ENCODE measurements at regions not wholly inside any gene's neighbourhood (a gene's known extent, or its start where the extent isn't known, plus 50 kb on each side); places are given as distances from the start of the nearest gene placed in this dataset.

DNA sequence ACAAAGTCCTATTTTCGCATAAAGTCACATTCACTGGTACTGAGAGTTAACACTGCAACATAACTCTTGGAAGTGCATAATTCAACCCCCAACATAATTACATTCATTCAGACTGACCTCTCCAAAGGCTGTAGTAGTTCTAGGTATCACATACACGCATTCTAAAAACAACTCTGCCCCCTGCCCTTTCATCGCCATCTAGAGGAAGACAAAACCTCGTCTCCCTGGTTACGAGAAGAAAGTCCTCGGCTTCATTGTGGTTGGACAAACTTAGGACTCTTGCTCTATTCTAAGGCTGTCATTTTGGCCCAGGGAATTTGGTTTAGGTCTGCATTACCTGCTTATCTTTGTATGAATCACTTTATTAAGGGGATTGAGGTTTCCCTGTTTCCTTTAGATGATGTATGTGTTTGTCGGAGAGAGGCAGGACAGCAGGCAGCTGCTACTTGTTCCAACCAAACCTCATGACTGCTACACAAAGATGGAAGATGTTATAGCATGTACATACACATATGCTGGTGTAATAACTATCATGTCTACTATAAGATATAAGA, 215.4 kb upstream of the NRXN1 start:
- Histone ChIP-seq H3K36me3 (no peaks in the 10 kb centered on the region), H4K20me1 (no peaks in the 10 kb centered on the region), H3K4me2 (no peak overlapping the region), H3K9me3 (replicated peaks in 1 of 11) (no peaks in the 10 kb centered on the region), H3K4me3 (no peak overlapping the region), H3K27me3 (no peaks in the 10 kb centered on the region), H3K27ac (no peak overlapping the region), H3K9ac (no peak overlapping the region), H3K4me1 (no peaks in the 10 kb centered on the region)
- no peak for TF ChIP-seq Cebpa-rat (IDR thresholded peaks at IDR 0.05)

DNA sequence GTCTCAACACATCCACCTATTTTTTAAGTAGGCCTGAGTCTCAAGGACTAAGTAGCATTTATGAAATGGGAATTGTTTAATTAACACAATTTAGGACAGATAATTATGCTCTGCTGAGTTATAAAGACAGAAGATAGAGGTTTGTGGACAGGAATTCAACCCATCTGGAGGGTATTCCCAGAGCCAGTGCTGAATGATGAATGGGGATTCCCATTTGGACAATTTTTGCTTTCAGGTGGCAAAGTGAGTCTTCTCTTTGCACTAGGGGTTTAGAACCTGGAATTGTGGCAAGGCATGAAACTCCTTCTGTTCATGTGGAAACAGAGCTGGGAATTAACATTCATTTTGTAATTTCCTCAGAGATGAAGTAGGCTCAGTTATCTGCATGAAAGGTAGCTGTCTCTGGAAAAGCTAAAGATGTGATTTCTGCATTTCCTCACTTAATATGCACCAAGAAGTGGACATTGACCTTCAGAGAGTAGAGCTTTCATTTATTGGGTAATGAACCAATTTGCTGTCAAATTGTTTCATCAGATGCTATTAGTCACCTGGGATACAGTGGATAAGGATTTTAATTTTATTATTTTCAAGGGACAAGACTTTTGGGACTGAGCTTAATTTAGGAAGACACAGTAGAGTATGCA, 212.1 kb upstream of the NRXN1 start:
- no peaks in the 10 kb centered on the region for H3K9me3 ChIP-seq (replicated peaks in 1 of 11)
- TF ChIP-seq Cebpa-rat (IDR thresholded peaks at IDR 0.05) = no peak
- H3K36me3 ChIP-seq = no peaks in the 10 kb centered on the region

DNA sequence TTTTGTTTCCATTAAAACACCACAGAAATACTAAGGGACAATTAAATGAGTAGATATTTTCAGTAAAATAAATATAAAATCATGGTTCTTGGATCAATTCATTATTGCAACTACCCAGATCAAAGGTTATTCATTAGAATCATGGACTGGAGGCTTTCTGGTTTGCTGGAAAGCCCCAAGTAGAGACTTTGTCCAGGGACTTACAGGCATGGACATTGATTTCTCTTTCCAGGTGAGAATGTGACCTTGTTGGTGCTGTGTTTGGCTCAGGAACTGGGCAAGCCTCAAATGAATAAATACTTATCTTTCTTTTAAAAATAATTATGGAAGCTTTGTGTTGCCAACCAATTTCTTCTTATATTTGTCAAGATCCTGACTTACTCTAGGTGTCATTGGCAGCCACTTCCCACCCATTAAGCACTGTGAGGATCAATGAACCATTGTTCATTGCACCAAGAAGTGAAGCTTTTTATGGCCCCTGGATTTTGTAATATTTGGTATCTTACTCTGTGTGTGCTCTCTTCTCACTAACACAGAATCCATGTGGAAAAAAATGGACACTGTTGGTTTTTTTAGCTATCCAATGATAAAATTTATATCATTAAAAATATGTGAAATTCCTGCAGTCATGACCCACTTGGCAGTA, 205.8 kb upstream of the NRXN1 start:
- Histone ChIP-seq H3K27me3 (no peaks in the 10 kb centered on the region), H4K20me1 (no peaks in the 10 kb centered on the region), H3K4me3 (no peak overlapping the region), H3K4me2 (no peak overlapping the region), H3K9me3 (replicated peaks in 1 of 11) (peaks cover 8 to 13% (median 10%) of the 10 kb centered on the region in 11 experiments; a peak in 12 of 22 replicates), H3K36me3 (no peaks in the 10 kb centered on the region), H3K9ac (no peak overlapping the region), H3K4me1 (no peaks in the 10 kb centered on the region), H3K27ac (no peak overlapping the region)
- TF ChIP-seq Cebpa-rat (IDR thresholded peaks at IDR 0.05) = no peak

More for the DNA sequence above, 212.1 kb upstream of the NRXN1 start:
- no peak overlapping the region for H3K4me2 ChIP-seq
- H3K27ac ChIP-seq = no peak overlapping the region
- H4K20me1 ChIP-seq = no peaks in the 10 kb centered on the region
- H3K9ac ChIP-seq = no peak overlapping the region
- no peaks in the 10 kb centered on the region for H3K27me3 ChIP-seq
- no peak overlapping the region for H3K4me3 ChIP-seq
- no peaks in the 10 kb centered on the region for H3K4me1 ChIP-seq

DNA sequence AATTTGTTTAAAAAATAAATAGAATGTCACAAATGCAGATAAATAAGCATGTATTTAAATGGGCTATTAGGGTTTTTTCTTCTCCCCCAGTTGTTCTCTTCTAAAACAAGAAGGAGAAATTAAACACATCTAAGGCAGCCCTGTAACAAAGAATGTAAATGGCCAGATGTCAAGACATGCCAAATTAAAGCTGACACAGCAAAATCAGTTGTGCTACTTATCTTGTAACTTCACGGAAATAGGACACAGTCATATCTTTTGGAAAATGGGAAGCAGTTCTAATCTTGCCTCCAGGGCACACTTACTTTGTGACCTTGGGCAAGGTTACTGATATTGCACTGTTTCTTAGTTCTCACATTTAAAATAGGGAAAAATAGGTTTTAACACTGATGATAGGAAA, 200.1 kb upstream of the NRXN1 start:
- H3K4me3 ChIP-seq = no peak overlapping the region
- H3K27ac ChIP-seq = no peak overlapping the region
- no peaks in the 10 kb centered on the region for H4K20me1 ChIP-seq
- TF ChIP-seq Cebpa-rat (IDR thresholded peaks at IDR 0.05) = no peak
- peaks cover 8 to 13% (median 10%) of the 10 kb centered on the region in 11 experiments; a peak in 12 of 22 replicates for H3K9me3 ChIP-seq (replicated peaks in 1 of 11)
- H3K9ac ChIP-seq = no peak overlapping the region
- no peaks in the 10 kb centered on the region for H3K27me3 ChIP-seq
- H3K4me1 ChIP-seq = no peaks in the 10 kb centered on the region
- no peaks in the 10 kb centered on the region for H3K36me3 ChIP-seq
- H3K4me2 ChIP-seq = no peak overlapping the region

DNA sequence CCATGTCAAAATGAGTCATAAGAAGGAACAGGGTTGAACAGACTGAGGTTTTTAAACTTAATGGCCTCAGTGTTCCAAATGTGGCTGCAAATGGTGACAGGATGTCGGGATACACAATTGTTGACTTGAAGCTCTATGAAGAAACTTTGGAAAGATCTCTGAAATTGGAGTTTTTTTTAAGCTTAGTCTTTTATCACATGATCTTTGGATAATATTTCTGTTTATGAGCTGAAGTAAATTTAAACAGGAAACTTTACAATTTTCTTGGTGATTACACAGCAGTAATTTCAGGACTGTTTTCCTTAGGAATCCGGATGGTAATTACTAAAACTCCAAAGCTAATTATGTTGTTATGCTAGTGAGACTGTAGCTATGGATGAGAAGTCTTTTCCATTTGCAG, 199.1 kb upstream of the NRXN1 start:
- H3K4me2 ChIP-seq = no peak overlapping the region
- no peaks in the 10 kb centered on the region for H3K36me3 ChIP-seq
- H3K27ac ChIP-seq = no peak overlapping the region
- no peaks in the 10 kb centered on the region for H3K4me1 ChIP-seq
- H3K27me3 ChIP-seq = no peaks in the 10 kb centered on the region
- TF ChIP-seq Cebpa-rat (IDR thresholded peaks at IDR 0.05) = no peak
- H3K4me3 ChIP-seq = no peak overlapping the region
- H3K9me3 ChIP-seq (replicated peaks in 1 of 11) = peaks cover 8 to 13% (median 10%) of the 10 kb centered on the region in 11 experiments; a peak in 12 of 22 replicates
- no peaks in the 10 kb centered on the region for H4K20me1 ChIP-seq
- H3K9ac ChIP-seq = no peak overlapping the region

DNA sequence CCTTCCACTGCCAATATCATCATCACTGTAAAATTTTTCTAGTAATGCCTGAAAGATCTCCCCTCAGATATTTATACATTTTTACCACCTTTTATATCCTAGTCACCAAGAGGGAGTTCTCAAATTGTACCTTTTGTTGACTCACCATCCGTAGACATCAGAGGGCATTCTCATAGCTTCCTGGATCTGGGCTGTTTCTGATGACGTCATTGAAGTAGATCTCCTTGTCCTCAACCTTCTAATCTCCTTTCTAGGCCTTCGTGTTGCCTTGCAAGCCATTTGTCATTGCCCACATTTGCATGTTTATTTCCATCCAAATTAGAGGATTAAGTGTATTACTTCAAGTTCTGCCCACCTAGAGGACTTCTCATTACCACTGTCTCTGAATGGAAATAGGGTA, 193.4 kb upstream of the NRXN1 start:
- Histone ChIP-seq H3K4me2 (no peak overlapping the region), H4K20me1 (no peaks in the 10 kb centered on the region), H3K9ac (no peak overlapping the region), H3K27me3 (no peaks in the 10 kb centered on the region), H3K4me3 (no peak overlapping the region), H3K4me1 (peaks cover 0 to 9% (median 3%) of the 10 kb centered on the region in 10 experiments; a peak in 7 of 20 replicates), H3K9me3 (replicated peaks in 1 of 11) (no peaks in the 10 kb centered on the region), H3K36me3 (no peaks in the 10 kb centered on the region), H3K27ac (no peak overlapping the region)
- no peak for TF ChIP-seq Cebpa-rat (IDR thresholded peaks at IDR 0.05)

DNA sequence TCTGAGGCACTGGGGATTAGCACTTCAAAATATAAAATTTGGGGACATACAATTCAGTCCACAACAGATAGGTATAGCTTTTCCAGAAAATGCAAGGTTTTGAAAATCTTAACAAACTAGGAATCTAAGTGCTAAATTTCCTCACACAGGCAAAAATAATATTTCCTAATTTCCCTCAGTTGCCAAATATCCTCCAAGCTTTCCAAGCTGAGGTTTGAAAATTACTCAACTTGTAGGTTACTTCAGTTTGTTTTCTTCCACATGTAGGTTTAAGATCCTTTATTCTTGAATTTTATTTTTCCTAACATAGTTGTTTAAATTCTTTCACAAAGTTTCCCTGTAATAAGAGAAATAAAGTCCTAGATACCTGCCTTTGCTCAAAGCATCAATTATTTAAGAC, 192.9 kb upstream of the NRXN1 start:
- Histone ChIP-seq H3K27me3 (no peaks in the 10 kb centered on the region), H3K4me3 (no peak overlapping the region)
- TF ChIP-seq Cebpa-rat (IDR thresholded peaks at IDR 0.05) = no peak

DNA sequence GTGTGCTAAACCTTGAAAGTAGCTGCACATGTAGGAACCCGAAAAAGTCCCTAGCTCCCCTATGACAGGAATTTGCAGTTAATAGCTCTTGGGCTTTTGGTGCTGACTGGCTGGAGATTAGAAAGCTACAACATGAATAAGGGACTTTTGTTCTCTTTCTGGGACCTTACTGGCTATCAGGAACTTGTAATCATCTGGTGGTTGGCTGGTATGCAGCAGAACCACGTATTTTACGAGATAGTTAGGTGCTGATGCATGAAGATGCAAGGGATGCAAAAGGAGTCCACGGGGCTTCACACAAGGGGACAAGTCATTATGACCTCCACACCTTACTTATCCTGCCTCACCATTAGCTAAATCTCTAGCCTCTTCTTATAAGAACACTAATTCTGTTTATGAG, 190.2 kb upstream of the NRXN1 start:
- Histone ChIP-seq H3K4me3 (no peak overlapping the region), H4K20me1 (no peaks in the 10 kb centered on the region), H3K4me2 (no peak overlapping the region), H3K4me1 (peaks cover 0 to 21% (median 4%) of the 10 kb centered on the region in 10 experiments; a peak in 7 of 20 replicates), H3K27ac (no peak overlapping the region), H3K36me3 (no peaks in the 10 kb centered on the region), H3K27me3 (no peaks in the 10 kb centered on the region), H3K9ac (no peak overlapping the region), H3K9me3 (replicated peaks in 1 of 11) (no peaks in the 10 kb centered on the region)
- no peak for TF ChIP-seq Cebpa-rat (IDR thresholded peaks at IDR 0.05)

More for the DNA sequence above, 192.9 kb upstream of the NRXN1 start:
- no peak overlapping the region for H3K9ac ChIP-seq
- H3K36me3 ChIP-seq = no peaks in the 10 kb centered on the region
- H3K4me2 ChIP-seq = no peak overlapping the region
- no peaks in the 10 kb centered on the region for H4K20me1 ChIP-seq
- peaks cover 0 to 14% (median 4%) of the 10 kb centered on the region in 10 experiments; a peak in 7 of 20 replicates for H3K4me1 ChIP-seq
- no peak overlapping the region for H3K27ac ChIP-seq
- no peaks in the 10 kb centered on the region for H3K9me3 ChIP-seq (replicated peaks in 1 of 11)

DNA sequence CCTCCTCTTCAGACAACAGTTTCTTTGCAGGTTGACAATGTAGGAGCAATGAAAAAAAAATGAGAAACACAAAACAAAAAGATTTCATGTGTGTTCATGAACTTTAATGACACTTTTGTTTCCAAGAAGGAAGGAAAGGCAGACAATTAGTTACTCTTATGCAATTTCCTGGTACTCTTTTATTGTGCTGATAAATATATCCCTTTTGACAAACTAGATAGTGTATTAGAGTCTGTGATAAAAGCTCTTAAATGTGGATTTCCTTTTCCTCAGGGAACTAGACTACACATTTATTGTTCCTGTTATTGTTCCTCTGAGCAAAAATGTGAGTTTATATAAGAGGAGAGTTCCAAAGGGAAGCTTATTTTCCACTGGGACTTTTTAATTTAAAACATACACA, 188.7 kb upstream of the NRXN1 start:
- H3K4me1 ChIP-seq = peaks cover 0 to 21% (median 4%) of the 10 kb centered on the region in 10 experiments; a peak in 7 of 20 replicates
- no peaks in the 10 kb centered on the region for H3K36me3 ChIP-seq
- H3K27me3 ChIP-seq = no peaks in the 10 kb centered on the region
- peak overlapping the region in 8 of 11 experiments; percentile 10 to 54 (median 25); a peak in 10 of 22 replicates for H3K4me2 ChIP-seq
- H3K9ac ChIP-seq = no peak overlapping the region
- no peak overlapping the region for H3K4me3 ChIP-seq
- H3K27ac ChIP-seq = no peak overlapping the region
- no peaks in the 10 kb centered on the region for H4K20me1 ChIP-seq
- no peaks in the 10 kb centered on the region for H3K9me3 ChIP-seq (replicated peaks in 1 of 11)
- no peak for TF ChIP-seq Cebpa-rat (IDR thresholded peaks at IDR 0.05)
